Esophagus squamous epithelium (tissue), 4 donors: ENCODE measurements at regions not wholly inside any gene's neighbourhood (a gene's known extent, or its start where the extent isn't known, plus 50 kb on each side); places are given as distances from the start of the nearest gene placed in this dataset.

ENCODE experiments used
- CTCF ChIP-seq, 6 experiments: fragments of 450-650 bp in 4 of 6; fragments of 200-600 bp in 2 of 6; sonication (generic) in 2 of 6; IDR thresholded peaks; one replicate each; pipeline ENCODE4 v1.5.1; 2016 to 2019; ENCODE audit warnings: antibody characterized with exemption in 6 of 6, mild to moderate bottlenecking in 4 of 6, moderate library complexity in 4 of 6
- POLR2A ChIP-seq, 4 donors: fragments of 450-650 bp; IDR thresholded peaks; one replicate each; pipeline ENCODE4 v1.6.1; 2017; ENCODE audit warnings: antibody characterized with exemption in 4 of 4, mild to moderate bottlenecking in 4 of 4, moderate library complexity in 3 of 4

GRCh38 chr3:160103397-160103796, 114.8 kb downstream of the IL12A start:
- TF ChIP-seq CTCF (IDR thresholded peaks at IDR 0.05) (no peak), POLR2A (IDR thresholded peaks at IDR 0.05) (no peak)
